GM18511 (cell line): ENCODE measurements at regions not wholly inside any gene's neighbourhood (a gene's known extent, or its start where the extent isn't known, plus 50 kb on each side); places are given as distances from the start of the nearest gene placed in this dataset.

Experiments used
- ATAC-seq: cut with Tn5 transposase; IDR thresholded peaks from one replicate; pipeline ENCODE4 v1.9.1; 2021; ENCODE audit warnings: mild to moderate bottlenecking, moderate library complexity; ENCODE audit not compliant: unreplicated experiment

- ATAC-seq: no peak
Measured at GRCh38 chr13:21757763-21758162, 86.9 kb downstream of the FGF9 start.

- no peak for ATAC-seq
Measured at GRCh38 chr13:21758441-21758840, 87.6 kb downstream of the FGF9 start.

DNA sequence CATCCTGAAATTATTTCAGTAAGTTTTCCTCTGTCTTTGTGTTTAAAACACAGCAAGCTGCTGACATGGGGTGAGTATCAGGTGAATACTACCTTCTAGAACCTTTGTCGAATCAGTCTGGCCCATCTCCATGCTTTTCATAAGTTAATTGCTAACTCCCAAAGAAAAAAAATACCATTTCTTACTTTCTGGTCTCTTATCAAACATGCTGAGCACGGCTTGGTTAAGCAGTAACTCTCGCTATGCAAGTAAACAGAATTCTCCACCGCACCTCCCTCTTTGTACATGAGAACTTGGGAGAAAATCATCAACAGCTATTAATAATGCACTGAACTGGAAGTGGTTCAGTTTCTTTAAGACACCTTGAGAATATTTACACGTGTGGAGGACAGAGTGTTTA is 88.6 kb downstream of the FGF9 start:
- ATAC-seq: no peak

DNA sequence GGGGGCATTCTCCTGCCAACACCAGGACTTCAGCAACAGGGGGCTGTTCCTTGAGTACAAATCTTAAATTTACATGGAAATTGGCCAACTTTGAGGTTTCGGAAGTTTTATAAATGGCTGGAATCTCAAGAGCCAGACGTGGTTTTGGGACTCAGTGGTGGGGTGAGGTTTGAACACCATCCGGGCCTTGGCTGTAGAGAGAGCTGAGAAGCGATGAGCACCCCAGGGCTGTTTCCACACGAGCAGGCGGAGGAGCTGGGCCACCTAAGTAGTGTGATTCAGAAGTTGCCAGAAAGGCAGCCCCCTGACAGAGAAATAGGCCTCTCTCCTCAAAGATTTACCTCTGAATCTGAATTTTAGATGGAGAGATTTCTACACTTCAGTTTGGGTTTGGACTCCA is 89.0 kb downstream of the FGF9 start:
- no peak for ATAC-seq

DNA sequence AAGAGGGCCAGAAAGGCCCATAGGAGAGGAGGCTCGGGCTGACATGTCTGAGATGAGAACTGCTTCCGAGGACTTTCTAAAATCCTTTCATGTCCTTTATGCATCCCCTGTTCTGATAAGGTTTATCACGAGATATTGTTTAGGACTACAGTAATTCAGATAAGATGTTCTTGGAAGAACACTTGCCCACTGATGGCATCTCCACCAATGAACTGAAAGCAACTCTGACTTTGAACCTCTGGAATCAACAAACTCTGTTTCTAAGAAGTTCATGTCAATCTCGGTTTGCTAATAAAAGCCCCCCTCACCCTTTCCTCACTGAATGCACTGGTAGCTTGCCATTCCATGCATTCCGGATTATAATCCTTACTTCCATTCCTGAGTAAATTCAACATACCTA is 90.9 kb downstream of the FGF9 start:
- no peak for ATAC-seq

- ATAC-seq: no peak
Measured at GRCh38 chr13:21762512-21762911, 91.6 kb downstream of the FGF9 start.

DNA sequence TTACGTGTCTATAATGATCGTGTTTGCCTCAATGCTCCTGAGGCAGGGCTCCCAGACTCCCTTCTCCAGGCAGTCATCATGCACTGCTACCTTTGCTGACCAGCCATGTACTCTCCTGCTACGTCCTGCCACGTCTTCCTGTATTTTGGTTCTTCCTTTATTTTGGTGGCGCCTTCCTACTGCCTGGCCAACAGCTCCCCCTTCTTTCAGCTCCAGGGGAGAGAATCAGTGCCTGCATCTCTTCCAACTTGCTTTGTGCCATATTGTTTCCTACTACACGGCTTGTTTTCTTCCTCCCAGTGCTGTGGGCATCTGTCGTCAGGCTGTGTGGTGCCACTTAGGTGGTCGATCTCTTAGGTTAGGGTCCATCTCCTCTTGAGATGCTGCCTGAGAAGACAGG is 96.2 kb downstream of the FGF9 start:
- ATAC-seq: no peak

- ATAC-seq: no peak
Measured at GRCh38 chr13:21771075-21771474, 100.2 kb downstream of the FGF9 start.

DNA sequence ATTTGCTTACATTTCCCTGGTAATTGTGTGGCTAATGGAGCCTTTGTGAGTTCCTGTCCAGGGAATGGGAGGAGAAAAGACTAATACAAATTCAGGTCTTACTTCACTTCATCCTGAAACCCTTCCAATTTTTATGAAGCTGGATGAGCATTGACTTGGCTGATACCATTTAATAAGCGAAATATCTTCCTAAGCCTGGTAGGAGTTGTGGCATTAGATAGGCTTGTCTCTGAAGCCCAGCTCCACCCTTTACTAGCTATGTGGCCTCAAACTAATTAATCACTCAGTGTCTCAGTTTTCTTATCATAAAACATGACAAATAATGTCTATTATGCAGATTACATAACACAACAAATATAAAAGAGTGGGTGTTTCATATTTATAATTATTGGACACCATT is 106.3 kb downstream of the FGF9 start:
- ATAC-seq: no peak

DNA sequence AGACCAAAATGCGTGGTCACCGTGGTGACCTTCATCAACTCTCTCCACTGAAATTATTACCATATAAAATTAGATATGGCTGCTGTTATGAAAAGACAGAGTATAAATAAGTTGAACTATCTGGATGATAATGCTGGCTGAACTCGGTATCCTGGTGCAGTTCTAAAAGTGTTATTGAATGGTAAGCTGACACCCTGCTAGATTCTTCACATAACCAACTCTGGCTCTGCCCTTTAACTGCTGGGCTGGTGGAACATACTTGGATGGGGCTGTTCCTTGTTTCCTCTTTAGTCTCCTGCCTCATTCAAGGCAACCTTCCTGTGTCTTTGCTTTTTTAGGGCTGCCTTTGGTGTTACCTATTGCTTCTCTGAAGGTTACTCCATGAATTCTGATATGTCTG is 106.9 kb downstream of the FGF9 start:
- no peak for ATAC-seq

GRCh38 chr13:21782736-21783135 is 111.9 kb downstream of the FGF9 start:
- no peak for ATAC-seq

GRCh38 chr13:21785990-21786389 is 115.1 kb downstream of the FGF9 start:
- no peak for ATAC-seq

- no peak for ATAC-seq
Measured at GRCh38 chr13:21796066-21796465, 125.2 kb downstream of the FGF9 start.

DNA sequence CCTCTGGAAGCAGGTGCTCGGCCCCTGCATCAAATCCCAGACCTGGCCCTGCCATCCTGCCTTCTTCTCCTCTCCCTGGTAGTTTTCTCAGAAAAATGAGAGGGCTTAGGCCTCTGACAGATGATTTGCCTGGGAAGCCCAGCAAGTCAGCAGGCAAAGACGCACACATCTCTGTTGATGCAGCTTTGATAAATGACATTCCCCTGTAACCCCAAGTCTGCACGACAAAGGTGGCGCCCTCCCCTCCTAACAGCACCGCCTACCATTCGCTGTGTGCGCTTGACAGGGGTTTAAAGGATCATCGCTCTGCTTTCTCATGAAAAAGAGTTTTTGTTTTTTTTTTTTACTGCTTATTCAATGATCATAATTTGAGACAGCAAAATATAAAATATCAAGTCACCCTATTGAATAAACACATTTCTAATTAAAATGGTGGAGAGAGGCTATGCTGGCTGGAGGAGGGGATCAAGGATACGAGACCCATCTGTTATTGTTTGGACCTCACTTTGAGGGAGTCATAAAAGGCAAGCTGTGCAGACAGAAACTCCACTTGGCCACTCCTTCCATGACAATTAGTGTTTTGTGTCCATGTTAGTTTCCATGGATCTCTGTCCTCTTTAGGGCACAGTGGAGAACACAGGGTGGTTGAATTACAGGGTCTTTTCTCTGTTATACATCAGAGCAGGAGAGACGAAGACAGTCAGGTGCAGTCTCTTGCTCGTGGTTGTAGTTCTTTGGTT is 126.1 kb downstream of the FGF9 start:
- ATAC-seq: no peak

DNA sequence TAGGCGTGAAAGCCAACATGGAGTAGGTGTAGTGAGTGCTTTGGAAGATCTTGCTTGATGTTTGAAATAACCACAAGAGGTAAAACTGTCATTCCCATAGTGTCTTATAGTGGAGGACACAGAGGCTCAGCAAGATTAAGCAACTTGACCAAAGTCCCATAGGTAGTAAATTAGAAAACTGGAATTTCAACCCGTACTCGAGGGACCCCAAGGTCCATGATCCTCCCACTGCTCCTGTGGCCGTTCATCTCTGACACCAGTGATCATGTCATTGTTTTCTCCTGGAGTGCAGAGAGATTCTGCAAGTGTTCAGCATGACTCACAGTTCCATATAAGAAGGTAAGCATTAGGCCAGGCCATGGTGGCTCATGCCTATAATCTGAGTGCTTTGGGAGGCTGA is 126.9 kb downstream of the FGF9 start:
- ATAC-seq: no peak

DNA sequence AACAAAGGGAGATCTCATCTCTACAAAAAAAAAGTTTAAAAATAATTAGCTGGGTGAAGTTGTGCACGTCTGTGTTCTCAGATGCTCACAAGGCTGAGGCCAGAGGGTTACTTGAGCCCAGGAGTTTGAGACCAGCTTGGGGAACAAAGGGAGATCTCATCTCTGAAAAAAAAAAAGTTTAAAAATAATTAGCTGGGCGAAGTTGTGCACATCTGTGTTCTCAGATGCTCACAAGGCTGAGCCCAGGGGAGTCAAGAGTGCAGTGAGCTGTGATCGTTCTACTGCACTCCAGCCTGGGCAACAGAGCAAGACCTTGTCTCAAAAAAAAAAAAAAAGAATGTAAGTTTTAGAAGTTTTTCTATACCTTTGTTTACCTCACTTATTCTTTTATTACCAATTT is 127.3 kb downstream of the FGF9 start:
- no peak for ATAC-seq

GRCh38 chr13:21799671-21800070 is 128.8 kb downstream of the FGF9 start:
- no peak for ATAC-seq

DNA sequence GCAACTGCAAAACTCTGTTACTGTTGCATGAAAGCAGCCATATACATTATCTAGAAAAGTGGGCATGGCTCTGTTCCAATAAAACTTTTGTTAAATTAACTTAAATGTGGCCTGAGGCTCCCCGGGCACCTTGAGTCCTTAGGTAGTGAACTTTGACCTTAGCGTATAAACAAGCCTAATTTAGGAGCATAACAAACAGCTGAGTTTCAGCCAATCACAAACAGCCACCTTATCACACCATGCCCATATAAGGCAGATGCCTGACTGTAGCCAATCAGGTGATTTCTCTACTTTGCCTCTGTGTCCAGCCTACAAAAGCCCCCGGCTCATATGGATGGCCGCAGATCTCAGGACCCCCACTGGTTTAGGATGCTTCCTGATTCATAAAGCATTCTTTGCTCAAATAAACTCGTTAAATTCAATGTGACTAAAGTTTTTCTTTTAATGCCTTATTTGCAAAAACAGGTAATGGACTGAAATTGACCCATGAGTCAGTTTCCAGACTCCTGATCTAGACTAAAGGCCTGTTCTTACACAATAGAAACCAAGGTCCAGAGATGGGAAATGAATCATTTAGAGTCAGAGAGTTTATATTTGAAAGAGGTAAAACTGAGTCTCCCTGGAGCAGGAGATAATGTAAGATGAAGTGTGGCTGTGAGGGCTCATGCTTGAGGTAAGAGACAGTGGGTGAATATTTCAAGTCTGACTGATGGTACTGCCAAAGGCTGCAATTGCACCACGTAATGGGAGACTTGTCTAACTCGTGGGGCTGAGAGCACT is 130.2 kb downstream of the FGF9 start:
- no peak for ATAC-seq

GRCh38 chr13:21805733-21806132 is 134.9 kb downstream of the FGF9 start:
- no peak for ATAC-seq

DNA sequence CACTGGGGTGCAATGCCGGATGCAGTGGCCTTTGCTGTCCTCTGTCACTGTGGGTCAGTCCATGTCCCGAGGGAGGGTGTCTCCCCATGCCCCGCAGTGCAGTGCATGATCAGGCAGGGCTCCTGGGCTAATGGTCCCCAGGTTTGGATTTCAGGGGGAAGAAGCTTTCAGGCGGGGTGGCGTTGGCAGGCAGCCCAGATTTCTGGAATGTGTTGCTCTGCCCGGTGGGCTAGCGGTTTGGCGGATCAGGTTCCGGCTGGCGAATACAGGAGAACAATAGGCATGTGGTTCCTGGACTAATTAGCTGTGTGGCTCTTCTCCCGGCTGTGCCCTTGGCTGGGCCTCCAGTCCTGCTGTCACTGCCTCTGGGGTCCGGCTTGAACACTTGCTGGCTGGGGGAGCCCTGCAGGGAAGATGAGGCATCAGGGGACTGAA is 141.3 kb downstream of the FGF9 start:
- no peak for ATAC-seq

DNA sequence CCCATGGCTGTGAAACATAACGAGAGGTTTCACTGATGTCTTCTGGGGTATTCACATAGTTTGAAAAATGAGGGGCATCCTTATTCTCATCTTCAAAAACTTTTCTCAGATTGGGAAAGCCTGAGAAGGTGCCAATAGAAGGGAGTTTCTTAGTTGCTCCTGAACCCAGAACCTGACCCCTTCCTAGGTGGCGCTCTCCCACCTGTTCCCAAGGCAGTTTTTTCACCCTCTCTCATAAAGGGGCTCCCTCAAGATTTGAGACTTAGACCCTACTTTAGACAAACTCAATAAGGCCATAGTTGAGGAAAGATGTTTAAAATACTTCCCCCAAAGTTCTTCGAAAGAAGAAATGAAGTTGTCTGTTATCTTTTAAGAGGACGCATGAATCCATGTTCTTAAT is 142.2 kb downstream of the FGF9 start:
- no peak for ATAC-seq

DNA sequence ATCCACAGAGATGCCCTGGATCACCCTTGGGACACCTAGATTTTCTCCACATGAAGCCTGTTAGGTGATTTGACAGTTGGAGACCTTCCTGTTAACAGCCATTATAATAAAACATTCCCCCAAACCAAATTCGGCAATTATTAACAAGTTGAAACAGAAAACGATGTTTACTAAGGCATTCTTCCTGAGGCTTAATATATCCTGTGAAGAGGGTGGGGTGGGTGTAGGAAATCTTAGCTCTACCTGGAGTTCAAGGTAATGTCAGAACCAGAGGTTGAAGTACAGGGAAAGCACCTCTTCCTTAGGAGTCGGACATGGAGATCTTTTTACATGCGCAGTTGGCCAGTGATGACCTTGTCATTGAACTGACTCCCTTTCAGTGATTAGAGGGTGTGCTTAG is 143.0 kb downstream of the FGF9 start:
- ATAC-seq: no peak

- no peak for ATAC-seq
Measured at GRCh38 chr13:21814604-21815003, 143.7 kb downstream of the FGF9 start.
